Prostate gland (tissue), 2 donors: ENCODE measurements at regions not wholly inside any gene's neighbourhood (a gene's known extent, or its start where the extent isn't known, plus 50 kb on each side); places are given as distances from the start of the nearest gene placed in this dataset.

Experiments
- DNase-seq: peaks from one replicate; pipeline ENCODE4 v3.0.0-alpha.2; 2019; ENCODE audit warnings: low spot score
- H3K27ac ChIP-seq, 2 donors: fragments of 200-600 bp; sonication (generic); 2 replicates each; pipeline ENCODE4 v1.5.1; 2017 to 2019
- H3K27me3 ChIP-seq: fragments of 200-600 bp; sonication (generic); replicated peaks from 2 replicates; pipeline ENCODE4 v1.5.1; 2019; ENCODE audit not compliant: insufficient read depth
- H3K36me3 ChIP-seq, 2 donors: fragments of 200-600 bp; sonication (generic); 1 replicate in 1 of 2; 2 replicates in 1 of 2; pipeline versions ENCODE4 v1.5.1 to v1.8.1; 2017 to 2019
- H3K4me1 ChIP-seq: fragments of 200-600 bp; sonication (generic); replicated peaks from 2 replicates; pipeline ENCODE4 v1.5.1; 2019
- H3K4me3 ChIP-seq, 2 donors: fragments of 200-600 bp; sonication (generic); 2 replicates each; pipeline ENCODE4 v1.5.1; 2017 to 2019
- H3K9me3 ChIP-seq: fragments of 200-600 bp; sonication (generic); 2 replicates; pipeline ENCODE4 v1.5.1; 2017
- POLR2A ChIP-seq: fragments of 450-650 bp; IDR thresholded peaks from one replicate; pipeline ENCODE4 v1.6.1; 2016; ENCODE audit warnings: antibody characterized with exemption, mild to moderate bottlenecking
- POLR2AphosphoS5 ChIP-seq: sonication (generic); formaldehyde crosslinking; IDR thresholded peaks from one replicate; pipeline ENCODE4 v1.6.1; 2017; ENCODE audit warnings: antibody characterized with exemption
- WGBS: methylation state at CpG from one replicate; pipeline ENCODE4 v1.1.5; 2018; 5-methylcytosine and 5-hydroxymethylcytosine counted together
- intact Hi-C: fragments of 100-400 bp; cut with DNase I; formaldehyde crosslinking; loops from one replicate; pipeline ENCODE4 v1.14.2; 2022
- TF ChIP-seq, protein P1 (sequence below), 4 experiments: fragments of 200-600 bp in 2 of 4; fragments of 450-650 bp in 2 of 4; sonication (generic) in 2 of 4; IDR thresholded peaks; 1 replicate in 3 of 4; 2 replicates in 1 of 4; pipeline ENCODE4 v1.5.1; 2016 to 2019; ENCODE audit warnings: antibody characterized with exemption in 4 of 4, mild to moderate bottlenecking in 2 of 4, moderate library complexity in 2 of 4

DNA sequence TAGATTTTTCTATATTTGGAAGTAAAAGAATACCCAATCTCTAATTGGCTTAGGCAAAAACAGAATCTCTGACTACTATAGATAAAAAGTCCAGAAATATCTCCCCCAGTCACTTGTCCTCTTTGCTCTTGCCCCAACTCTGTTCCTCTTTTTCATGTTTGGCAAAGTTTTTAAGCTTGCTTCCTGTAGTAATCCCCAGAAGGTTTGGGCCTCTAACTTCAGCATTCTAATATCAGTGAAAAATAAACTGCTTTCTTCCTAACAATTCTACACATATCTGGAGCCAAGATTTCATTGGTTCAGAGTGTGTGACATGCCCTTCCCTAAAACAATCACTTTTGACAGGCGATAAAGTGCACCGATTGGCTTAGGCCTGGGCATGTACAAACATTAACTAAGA, 1680.3 kb downstream of the MAT2B start:
- DNase-seq = no peak
- intact Hi-C loops = no loop called here
- Histone ChIP-seq H3K4me3 (no peak overlapping the region), H3K36me3 (no peaks in the 10 kb centered on the region), H3K27ac (no peak overlapping the region), H3K4me1 (no peaks in the 10 kb centered on the region), H3K27me3 (no peaks in the 10 kb centered on the region), H3K9me3 (no peaks in the 10 kb centered on the region)
- no peak for TF ChIP-seq POLR2A
- TF ChIP-seq, protein P1, sequence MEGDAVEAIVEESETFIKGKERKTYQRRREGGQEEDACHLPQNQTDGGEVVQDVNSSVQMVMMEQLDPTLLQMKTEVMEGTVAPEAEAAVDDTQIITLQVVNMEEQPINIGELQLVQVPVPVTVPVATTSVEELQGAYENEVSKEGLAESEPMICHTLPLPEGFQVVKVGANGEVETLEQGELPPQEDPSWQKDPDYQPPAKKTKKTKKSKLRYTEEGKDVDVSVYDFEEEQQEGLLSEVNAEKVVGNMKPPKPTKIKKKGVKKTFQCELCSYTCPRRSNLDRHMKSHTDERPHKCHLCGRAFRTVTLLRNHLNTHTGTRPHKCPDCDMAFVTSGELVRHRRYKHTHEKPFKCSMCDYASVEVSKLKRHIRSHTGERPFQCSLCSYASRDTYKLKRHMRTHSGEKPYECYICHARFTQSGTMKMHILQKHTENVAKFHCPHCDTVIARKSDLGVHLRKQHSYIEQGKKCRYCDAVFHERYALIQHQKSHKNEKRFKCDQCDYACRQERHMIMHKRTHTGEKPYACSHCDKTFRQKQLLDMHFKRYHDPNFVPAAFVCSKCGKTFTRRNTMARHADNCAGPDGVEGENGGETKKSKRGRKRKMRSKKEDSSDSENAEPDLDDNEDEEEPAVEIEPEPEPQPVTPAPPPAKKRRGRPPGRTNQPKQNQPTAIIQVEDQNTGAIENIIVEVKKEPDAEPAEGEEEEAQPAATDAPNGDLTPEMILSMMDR (IDR thresholded peaks at IDR 0.05) = no peak
- TF ChIP-seq POLR2AphosphoS5 = no peak
- WGBS = 58% methylated on average over 2 of the region's 2 CpGs

GRCh38 chr5:165187815-165188214, 1682.4 kb downstream of the MAT2B start:
- Histone ChIP-seq H3K27ac (no peak overlapping the region), H3K4me1 (no peaks in the 10 kb centered on the region), H3K4me3 (no peak overlapping the region), H3K36me3 (no peaks in the 10 kb centered on the region), H3K27me3 (no peaks in the 10 kb centered on the region), H3K9me3 (no peaks in the 10 kb centered on the region)
- intact Hi-C loops = no loop called here
- TF ChIP-seq POLR2A (no peak), POLR2AphosphoS5 (no peak)
- TF ChIP-seq, protein P1 (IDR thresholded peaks at IDR 0.05) = no peak
- no peak for DNase-seq

- intact Hi-C loops = no loop called here
- WGBS = 75% methylated on average over 1 of the region's 1 CpG
These were observed 1683.2 kb downstream of the MAT2B start for GRCh38 chr5:165188556-165189175.

DNA sequence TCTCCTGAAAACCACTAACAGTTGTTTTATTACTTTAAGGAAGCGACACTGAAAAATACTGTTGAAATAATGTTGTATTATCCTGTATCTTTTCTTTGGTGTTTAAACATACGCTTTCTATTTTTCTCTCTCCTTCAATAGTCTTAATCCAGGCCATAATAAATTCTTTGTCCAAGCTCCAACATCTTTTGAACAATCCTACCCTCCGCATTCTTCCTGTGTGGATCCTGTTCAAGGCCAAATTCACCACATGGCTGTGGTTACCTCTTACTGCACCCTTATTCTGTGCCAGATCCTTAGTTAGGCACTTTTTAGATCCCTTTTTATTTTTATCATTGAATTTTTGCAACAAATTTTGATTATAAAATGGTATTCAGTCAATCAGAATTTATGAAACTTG, 1691.5 kb downstream of the MAT2B start:
- H3K9me3 ChIP-seq = no peaks in the 10 kb centered on the region
- no peaks in the 10 kb centered on the region for H3K27me3 ChIP-seq
- TF ChIP-seq, protein P1 (IDR thresholded peaks at IDR 0.05) = no peak
- TF ChIP-seq POLR2A = no peak
- TF ChIP-seq POLR2AphosphoS5 = no peak
- DNase-seq = no peak
- WGBS = 87% methylated on average over 3 of the region's 3 CpGs
- H3K4me1 ChIP-seq = no peaks in the 10 kb centered on the region
- no peaks in the 10 kb centered on the region for H3K36me3 ChIP-seq
- H3K4me3 ChIP-seq = no peak overlapping the region
- no peak overlapping the region for H3K27ac ChIP-seq
- intact Hi-C loops = no loop called here

More at GRCh38 chr5:165188556-165189175, 1683.2 kb downstream of the MAT2B start:
- no peaks in the 10 kb centered on the region for H3K36me3 ChIP-seq
- H3K4me3 ChIP-seq = no peak overlapping the region
- no peak for DNase-seq
- TF ChIP-seq POLR2AphosphoS5 = no peak
- no peaks in the 10 kb centered on the region for H3K4me1 ChIP-seq
- no peak overlapping the region for H3K27ac ChIP-seq
- H3K9me3 ChIP-seq = no peaks in the 10 kb centered on the region
- H3K27me3 ChIP-seq = no peaks in the 10 kb centered on the region

DNA sequence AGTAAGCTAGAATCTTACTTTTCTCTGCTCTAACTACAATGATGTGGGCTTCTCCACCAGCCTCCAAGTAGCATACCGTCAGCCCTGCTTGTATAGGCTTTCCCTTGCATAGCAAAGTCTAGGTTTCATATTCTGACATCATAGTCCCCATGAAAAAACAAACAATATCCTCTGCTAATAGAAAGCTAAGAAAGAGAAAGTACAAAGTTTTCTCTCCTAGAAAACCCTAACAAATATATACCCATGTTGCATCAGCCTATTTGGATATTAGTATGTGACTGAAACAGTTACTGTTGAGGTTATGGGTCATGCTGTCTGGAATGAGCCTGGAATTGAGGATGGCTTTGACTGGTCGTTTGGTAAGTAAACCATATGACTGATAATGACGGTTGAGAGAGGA, 1696.0 kb downstream of the MAT2B start:
- H3K27me3 ChIP-seq = no peaks in the 10 kb centered on the region
- TF ChIP-seq, protein P1 (IDR thresholded peaks at IDR 0.05) = no peak
- no peak for TF ChIP-seq POLR2A
- TF ChIP-seq POLR2AphosphoS5 = no peak
- intact Hi-C loops = loop anchor here (10.0 kb wide), 1 partner anchor 1637 kb away; no protein-coding TSS in a partner anchor
- no peaks in the 10 kb centered on the region for H3K9me3 ChIP-seq
- WGBS = 72% methylated on average over 3 of the region's 3 CpGs
- no peak for DNase-seq
- H3K27ac ChIP-seq = no peak overlapping the region
- H3K36me3 ChIP-seq = no peaks in the 10 kb centered on the region
- H3K4me3 ChIP-seq = no peak overlapping the region
- peaks cover 5% of the 10 kb centered on the region for H3K4me1 ChIP-seq
